Psoas muscle (tissue), 7 donors: ENCODE measurements at regions not wholly inside any gene's neighbourhood (a gene's known extent, or its start where the extent isn't known, plus 50 kb on each side); places are given as distances from the start of the nearest gene placed in this dataset.

Experiments
- ATAC-seq, 4 donors: fragments of 200-7000 bp; cut with Tn5 transposase; one replicate each; pipeline ENCODE4 v1.9.1; 2020; ENCODE audit warnings: moderate library complexity in 3 of 4, mild to moderate bottlenecking in 2 of 4
- DNase-seq, 2 donors: peaks; one replicate each; pipeline ENCODE4 v3.0.0-alpha.2; 2020
- H3K27ac ChIP-seq: fragments of 200-600 bp; one replicate; pipeline ENCODE4 v1.8.0; 2022
- H3K27me3 ChIP-seq, 3 donors: fragments of 200-600 bp in 1 of 3; one replicate each; pipeline versions ENCODE4 v1.6.1 to v1.8.0; 2013 to 2022; ENCODE audit warnings: low read length in 2 of 3, mild to moderate bottlenecking in 2 of 3, moderate library complexity in 1 of 3; ENCODE audit not compliant: insufficient read depth in 3 of 3
- H3K36me3 ChIP-seq, 2 donors: fragments of 200-600 bp in 1 of 2; one replicate each; pipeline versions ENCODE4 v1.6.1 to v1.8.0; 2013 to 2022; ENCODE audit warnings: low read depth in 1 of 2, mild to moderate bottlenecking in 1 of 2, moderate library complexity in 1 of 2; ENCODE audit not compliant: insufficient read depth in 1 of 2
- H3K4me1 ChIP-seq: fragments of 200-600 bp; one replicate; pipeline ENCODE4 v1.8.0; 2022
- H3K4me3 ChIP-seq: fragments of 200-600 bp; one replicate; pipeline ENCODE4 v1.8.0; 2022; ENCODE audit warnings: mild to moderate bottlenecking
- H3K9me3 ChIP-seq: fragments of 200-600 bp; one replicate; pipeline ENCODE4 v1.8.0; 2022
- WGBS, 3 donors: extraction: QIAGEN DNeasy Blood & Tissue Kit; methylation state at CpG; one replicate each; pipeline versions ENCODE4 v1.1.6 to v1.1.7; 2013; 5-methylcytosine and 5-hydroxymethylcytosine counted together
- intact Hi-C, 2 donors: fragments of 100-400 bp; cut with DNase I; formaldehyde crosslinking; loops; one replicate each; pipeline versions ENCODE4 v1.11.0 to v1.14.2; 2022
- TF ChIP-seq, protein P1 (sequence below): fragments of 200-600 bp; IDR thresholded peaks from one replicate; pipeline ENCODE4 v1.8.0; 2022; ENCODE audit warnings: antibody characterized with exemption
- donor health status: healthy with polysubstance abuse.
- donor health status: DM: no; HTN: no; CAD: no; lungs with moderate emphysema.
- donor health status: Bipolar disorder and iron deficiency.
- donor health status: healthy.
- donor health status: DM: yes; HTN: yes; CAD: no.
- donor health status: DM: no; HTN: no; CAD: no.
- donor health status: DM: yes; HTN: yes; CAD: no.

GRCh38 chr7:57328457-57328856 is 121.5 kb upstream of the ZNF716 start:
- TF ChIP-seq, protein P1, sequence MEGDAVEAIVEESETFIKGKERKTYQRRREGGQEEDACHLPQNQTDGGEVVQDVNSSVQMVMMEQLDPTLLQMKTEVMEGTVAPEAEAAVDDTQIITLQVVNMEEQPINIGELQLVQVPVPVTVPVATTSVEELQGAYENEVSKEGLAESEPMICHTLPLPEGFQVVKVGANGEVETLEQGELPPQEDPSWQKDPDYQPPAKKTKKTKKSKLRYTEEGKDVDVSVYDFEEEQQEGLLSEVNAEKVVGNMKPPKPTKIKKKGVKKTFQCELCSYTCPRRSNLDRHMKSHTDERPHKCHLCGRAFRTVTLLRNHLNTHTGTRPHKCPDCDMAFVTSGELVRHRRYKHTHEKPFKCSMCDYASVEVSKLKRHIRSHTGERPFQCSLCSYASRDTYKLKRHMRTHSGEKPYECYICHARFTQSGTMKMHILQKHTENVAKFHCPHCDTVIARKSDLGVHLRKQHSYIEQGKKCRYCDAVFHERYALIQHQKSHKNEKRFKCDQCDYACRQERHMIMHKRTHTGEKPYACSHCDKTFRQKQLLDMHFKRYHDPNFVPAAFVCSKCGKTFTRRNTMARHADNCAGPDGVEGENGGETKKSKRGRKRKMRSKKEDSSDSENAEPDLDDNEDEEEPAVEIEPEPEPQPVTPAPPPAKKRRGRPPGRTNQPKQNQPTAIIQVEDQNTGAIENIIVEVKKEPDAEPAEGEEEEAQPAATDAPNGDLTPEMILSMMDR, result no peak
- no peaks in the 10 kb centered on the region for H3K27me3 ChIP-seq
- H3K4me3 ChIP-seq, result no peak overlapping the region
- H3K4me1 ChIP-seq, result no peaks in the 10 kb centered on the region
- DNase-seq (peak in 1 of 2 donors; percentile 35), ATAC-seq (peak in 1 of 4 donors; percentile 75)
- intact Hi-C loops, result no loop called here
- WGBS, 3 donors, result 84 to 86% (median 84%) methylated on average over 11 of the region's 11 CpGs
- peaks cover 3% of the 10 kb centered on the region for H3K9me3 ChIP-seq
- no peaks in the 10 kb centered on the region for H3K36me3 ChIP-seq
- no peak overlapping the region for H3K27ac ChIP-seq

DNA sequence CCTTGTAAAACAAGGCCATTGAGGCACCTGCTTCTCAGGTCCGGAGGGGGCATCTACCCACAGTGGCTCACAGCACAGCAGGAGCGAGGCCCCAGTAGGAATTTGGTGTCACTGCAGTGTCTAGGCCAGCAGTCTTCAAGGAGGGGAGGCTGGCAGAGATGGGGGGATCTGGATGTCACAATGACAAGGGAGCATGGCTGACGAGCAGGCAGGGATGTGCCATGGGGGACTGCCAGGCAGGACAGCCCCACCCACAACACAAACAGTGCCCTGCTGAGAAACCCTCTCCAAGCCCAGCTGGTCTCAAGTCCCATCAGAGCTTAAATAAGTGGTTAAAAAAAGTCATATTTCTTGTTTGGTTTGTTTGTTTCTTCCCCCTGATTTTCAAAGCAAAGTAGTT is 121.0 kb upstream of the ZNF716 start:
- no peak for DNase-seq
- 49 to 71% (median 64%) methylated on average over 3 of the region's 3 CpGs for WGBS, 3 donors
- no peak overlapping the region for H3K27ac ChIP-seq
- H3K4me1 ChIP-seq, result no peaks in the 10 kb centered on the region
- peak in 1 of 4 donors; percentile 53 for ATAC-seq
- intact Hi-C loops, result no loop called here
- H3K27me3 ChIP-seq, result no peaks in the 10 kb centered on the region
- TF ChIP-seq, protein P1, result no peak
- no peaks in the 10 kb centered on the region for H3K36me3 ChIP-seq
- no peak overlapping the region for H3K4me3 ChIP-seq
- peaks cover 3% of the 10 kb centered on the region for H3K9me3 ChIP-seq

GRCh38 chr7:57339198-57339944 is 110.6 kb upstream of the ZNF716 start:
- Histone ChIP-seq H3K4me3 (no peak overlapping the region), H3K27ac (no peak overlapping the region), H3K36me3 (no peaks in the 10 kb centered on the region), H3K27me3 (no peaks in the 10 kb centered on the region), H3K4me1 (no peaks in the 10 kb centered on the region), H3K9me3 (no peaks in the 10 kb centered on the region)
- TF ChIP-seq, protein P1, result no peak
- peak; percentile 75 to 83 (median 82) for ATAC-seq
- DNase-seq, result peak in 1 of 2 donors; percentile 57
- intact Hi-C loops, result no loop called here
- WGBS, 3 donors, result 68 to 69% (median 68%) methylated on average over 11 of the region's 11 CpGs

GRCh38 chr7:57342954-57343353 is 107.0 kb upstream of the ZNF716 start:
- TF ChIP-seq, protein P1, result no peak
- DNase-seq (no peak), ATAC-seq (no peak)
- intact Hi-C loops, result no loop called here
- Histone ChIP-seq H3K9me3 (no peaks in the 10 kb centered on the region), H3K4me1 (no peaks in the 10 kb centered on the region), H3K36me3 (no peaks in the 10 kb centered on the region), H3K4me3 (no peak overlapping the region), H3K27me3 (no peaks in the 10 kb centered on the region), H3K27ac (no peak overlapping the region)
- 80 to 87% (median 81%) methylated on average over 5 of the region's 5 CpGs for WGBS, 3 donors
